B cell (primary cell): ENCODE measurements at regions not wholly inside any gene's neighbourhood (a gene's known extent, or its start where the extent isn't known, plus 50 kb on each side); places are given as distances from the start of the nearest gene placed in this dataset.
"Not testable (repeated sequence)": the region's sequence is repeated elsewhere in the genome, so short reads cannot be mapped to it uniquely, and the experiment has no call there.

Experiments used
- CTCF ChIP-seq: fragments of 200-600 bp; IDR thresholded peaks from one replicate; pipeline ENCODE4 v1.8.0; 2022; ENCODE audit warnings: antibody characterized with exemption, mild to moderate bottlenecking
- EZH2 ChIP-seq: IDR thresholded peaks from 2 replicates; pipeline ENCODE4 v1.6.1; 2012; ENCODE audit warnings: borderline replicate concordance, low read depth, mild to moderate bottlenecking, moderate library complexity, low read length; ENCODE audit not compliant: insufficient read depth, poor library complexity, severe bottlenecking

- TF ChIP-seq CTCF, EZH2: not testable (repeated sequence)
Measured at GRCh38 chr2:7178996-7179395, 261.8 kb downstream of the RNF144A start.
